HG02678 (cell line): ENCODE measurements at regions not wholly inside any gene's neighbourhood (a gene's known extent, or its start where the extent isn't known, plus 50 kb on each side); places are given as distances from the start of the nearest gene placed in this dataset.

Experiments
- ATAC-seq: cut with Tn5 transposase; IDR thresholded peaks from one replicate; pipeline ENCODE4 v1.9.1; 2021; ENCODE audit warnings: mild to moderate bottlenecking, moderate library complexity; ENCODE audit not compliant: unreplicated experiment

- no peak for ATAC-seq
Observed at GRCh38 chr1:214977110-214977509, 105.4 kb upstream of the KCNK2 start.

- no peak for ATAC-seq
Observed at GRCh38 chr1:214977700-214978374, 104.7 kb upstream of the KCNK2 start.

- no peak for ATAC-seq
Observed at GRCh38 chr1:214979191-214979590, 103.3 kb upstream of the KCNK2 start.

GRCh38 chr1:214980921-214981320, 101.6 kb upstream of the KCNK2 start:
- no peak for ATAC-seq

- ATAC-seq, result no peak
Observed at GRCh38 chr1:214983126-214983869, 99.2 kb upstream of the KCNK2 start.

GRCh38 chr1:214989341-214989740, 93.2 kb upstream of the KCNK2 start:
- no peak for ATAC-seq

- no peak for ATAC-seq
Observed at GRCh38 chr1:214990619-214991018, 91.9 kb upstream of the KCNK2 start.

- ATAC-seq, result no peak
Observed at GRCh38 chr1:214991691-214992315, 90.7 kb upstream of the KCNK2 start.

GRCh38 chr1:214993419-214993818, 89.1 kb upstream of the KCNK2 start:
- ATAC-seq, result no peak

- no peak for ATAC-seq
Observed at GRCh38 chr1:214997685-214998084, 84.9 kb upstream of the KCNK2 start.

- ATAC-seq, result peak; percentile 78
Observed at GRCh38 chr1:215001419-215002021, 81.0 kb upstream of the KCNK2 start.

GRCh38 chr1:215002471-215002870, 80.1 kb upstream of the KCNK2 start:
- no peak for ATAC-seq

- no peak for ATAC-seq
Observed at GRCh38 chr1:215003686-215004085, 78.9 kb upstream of the KCNK2 start.

- no peak for ATAC-seq
Observed at GRCh38 chr1:215004121-215004827, 78.3 kb upstream of the KCNK2 start.

- no peak for ATAC-seq
Observed at GRCh38 chr1:215005078-215005477, 77.5 kb upstream of the KCNK2 start.

- ATAC-seq, result no peak
Observed at GRCh38 chr1:215005656-215006345, 76.7 kb upstream of the KCNK2 start.

GRCh38 chr1:215007880-215008279, 74.7 kb upstream of the KCNK2 start:
- no peak for ATAC-seq

GRCh38 chr1:215018555-215018954, 64.0 kb upstream of the KCNK2 start:
- ATAC-seq, result no peak

GRCh38 chr1:215022204-215022603, 60.3 kb upstream of the KCNK2 start:
- no peak for ATAC-seq

GRCh38 chr1:215022741-215023141, 59.8 kb upstream of the KCNK2 start:
- ATAC-seq, result no peak
